PFSK-1 (cell line): ENCODE measurements at regions not wholly inside any gene's neighbourhood (a gene's known extent, or its start where the extent isn't known, plus 50 kb on each side); places are given as distances from the start of the nearest gene placed in this dataset.

Experiments
- FOXP2 ChIP-seq: optimal IDR thresholded peaks from 2 replicates; pipeline ENCODE3; 2011; ENCODE audit warnings: borderline replicate concordance, control low read depth, inconsistent platforms; ENCODE audit not compliant: insufficient read depth; ENCODE audit errors: extremely low read length, extremely low read depth
- POLR2AphosphoS5 ChIP-seq: IDR thresholded peaks from 2 replicates; pipeline ENCODE4 v1.6.1; 2012; ENCODE audit warnings: low read depth, mild to moderate bottlenecking, control low read depth, low read length, moderate library complexity
- REST ChIP-seq, 2 experiments: IDR thresholded peaks; 2 replicates each; pipeline versions ENCODE4 v1.6.1 to v1.8.0; 2011 to 2012; ENCODE audit warnings: low read depth in 2 of 2, low read length in 2 of 2, control low read depth in 1 of 2, inconsistent platforms in 1 of 2, mild to moderate bottlenecking in 1 of 2, moderate library complexity in 1 of 2; ENCODE audit not compliant: insufficient read depth in 1 of 2
- SIN3A ChIP-seq: IDR thresholded peaks from 2 replicates; pipeline ENCODE4 v1.6.1; 2012; ENCODE audit warnings: mild to moderate bottlenecking, low read length, moderate library complexity, borderline replicate concordance; ENCODE audit not compliant: insufficient read depth
- TAF1 ChIP-seq: IDR thresholded peaks from 2 replicates; pipeline ENCODE4 v1.6.1; 2012; ENCODE audit warnings: low read length, control low read depth, borderline replicate concordance; ENCODE audit not compliant: insufficient read depth

- TF ChIP-seq REST (IDR thresholded peaks at IDR 0.05; ENCODE audit: insufficient read depth in 1 of 2, low read depth in 2 of 2, low read length in 2 of 2) (no peak), SIN3A (no peak), TAF1 (no peak), POLR2AphosphoS5 (no peak), FOXP2 (no peak)
These were observed 867.3 kb downstream of the TRIB2 start for GRCh38 chr2:13584020-13584419.

GRCh38 chr2:13585732-13586131, 869.0 kb downstream of the TRIB2 start:
- TF ChIP-seq REST (IDR thresholded peaks at IDR 0.05; ENCODE audit: insufficient read depth in 1 of 2, low read depth in 2 of 2, low read length in 2 of 2) (no peak), SIN3A (no peak), FOXP2 (no peak), POLR2AphosphoS5 (no peak), TAF1 (no peak)

- no peak for TF ChIP-seq POLR2AphosphoS5
- TF ChIP-seq FOXP2: no peak
- TF ChIP-seq REST (IDR thresholded peaks at IDR 0.05; ENCODE audit: insufficient read depth in 1 of 2, low read depth in 2 of 2, low read length in 2 of 2): no peak
- no peak for TF ChIP-seq TAF1
- TF ChIP-seq SIN3A: no peak
These were observed 879.5 kb downstream of the TRIB2 start for GRCh38 chr2:13596233-13596632.

GRCh38 chr2:13597176-13597575, 880.4 kb downstream of the TRIB2 start:
- no peak for TF ChIP-seq REST (IDR thresholded peaks at IDR 0.05; ENCODE audit: insufficient read depth in 1 of 2, low read depth in 2 of 2, low read length in 2 of 2)
- TF ChIP-seq POLR2AphosphoS5: no peak
- no peak for TF ChIP-seq SIN3A
- no peak for TF ChIP-seq FOXP2
- TF ChIP-seq TAF1: no peak

- TF ChIP-seq TAF1 (no peak), FOXP2 (no peak), POLR2AphosphoS5 (no peak), SIN3A (no peak), REST (IDR thresholded peaks at IDR 0.05; ENCODE audit: insufficient read depth in 1 of 2, low read depth in 2 of 2, low read length in 2 of 2) (no peak)
These were observed 884.8 kb downstream of the TRIB2 start for GRCh38 chr2:13601506-13601905.
